ENCODE measurements at regions not wholly inside any gene's neighbourhood (a gene's known extent, or its start where the extent isn't known, plus 50 kb on each side); places are given as distances from the start of the nearest gene placed in this dataset.

- H3K4me3 ChIP-seq (ENCODE audit: control insufficient read depth in 1 of 7, extremely low read depth in 1 of 7, insufficient read depth in 4 of 7, low read depth in 2 of 7, low read length in 6 of 7): no peak overlapping the region
- H3K27ac ChIP-seq (ENCODE audit: insufficient read depth in 1 of 2, low read depth in 1 of 2, low read length in 2 of 2, poor library complexity in 1 of 2, severe bottlenecking in 2 of 2): no peak overlapping the region
- no peak for DNase-seq
- 93% methylated on average over 33 of the region's 41 CpGs for WGBS (ENCODE audit: insufficient coverage)
- peaks cover 0 to 9% (median 7%) of the 10 kb centered on the region in 4 experiments for H3K4me1 ChIP-seq (ENCODE audit: control extremely low read depth in 1 of 4, control insufficient read depth in 4 of 4, insufficient read depth in 4 of 4, low read length in 3 of 4)
- CTCF ChIA-PET: no interaction called here
- POLR2A ChIA-PET: no interaction called here
- H3K9me3 ChIP-seq (ENCODE audit: control extremely low read depth in 1 of 5, control insufficient read depth in 4 of 5, insufficient read depth in 2 of 5, low read depth in 1 of 5, low read length in 4 of 5): no peaks in the 10 kb centered on the region
- H3K27me3 ChIP-seq (replicated peaks in 2 of 5; ENCODE audit: control insufficient read depth in 4 of 5, insufficient read depth in 5 of 5, low read length in 4 of 5): peaks cover 8 to 47% (median 10%) of the 10 kb centered on the region in 5 experiments
- no peaks in the 10 kb centered on the region for H3K36me3 ChIP-seq (ENCODE audit: control insufficient read depth in 4 of 4, insufficient read depth in 4 of 4, low read length in 3 of 4)
These were observed 206.3 kb upstream of the FOXF1 start for GRCh38 chr16:86303787-86304678.

GRCh38 chr16:86304868-86305267, 205.5 kb upstream of the FOXF1 start:
- Histone ChIP-seq H3K36me3 (ENCODE audit: control insufficient read depth in 4 of 4, insufficient read depth in 4 of 4, low read length in 3 of 4) (no peaks in the 10 kb centered on the region), H3K27me3 (replicated peaks in 2 of 5; ENCODE audit: control insufficient read depth in 4 of 5, insufficient read depth in 5 of 5, low read length in 4 of 5) (peaks cover 6 to 44% (median 9%) of the 10 kb centered on the region in 5 experiments), H3K4me1 (ENCODE audit: control extremely low read depth in 1 of 4, control insufficient read depth in 4 of 4, insufficient read depth in 4 of 4, low read length in 3 of 4) (peaks cover 0 to 9% (median 7%) of the 10 kb centered on the region in 4 experiments), H3K4me3 (ENCODE audit: control insufficient read depth in 1 of 7, extremely low read depth in 1 of 7, insufficient read depth in 4 of 7, low read depth in 2 of 7, low read length in 6 of 7) (no peak overlapping the region), H3K27ac (ENCODE audit: insufficient read depth in 1 of 2, low read depth in 1 of 2, low read length in 2 of 2, poor library complexity in 1 of 2, severe bottlenecking in 2 of 2) (no peak overlapping the region), H3K9me3 (ENCODE audit: control extremely low read depth in 1 of 5, control insufficient read depth in 4 of 5, insufficient read depth in 2 of 5, low read depth in 1 of 5, low read length in 4 of 5) (no peaks in the 10 kb centered on the region)
- 88% methylated on average over 1 of the region's 2 CpGs for WGBS (ENCODE audit: insufficient coverage)
- no peak for DNase-seq
- ChIA-PET CTCF (no interaction called here), POLR2A (no interaction called here)

GRCh38 chr16:86305440-86305839, 204.9 kb upstream of the FOXF1 start:
- Histone ChIP-seq H3K36me3 (ENCODE audit: control insufficient read depth in 4 of 4, insufficient read depth in 4 of 4, low read length in 3 of 4) (no peaks in the 10 kb centered on the region), H3K4me1 (ENCODE audit: control extremely low read depth in 1 of 4, control insufficient read depth in 4 of 4, insufficient read depth in 4 of 4, low read length in 3 of 4) (peaks cover 0 to 9% (median 7%) of the 10 kb centered on the region in 4 experiments), H3K27me3 (replicated peaks in 2 of 5; ENCODE audit: control insufficient read depth in 4 of 5, insufficient read depth in 5 of 5, low read length in 4 of 5) (peaks cover 2 to 40% (median 7%) of the 10 kb centered on the region in 5 experiments), H3K9me3 (ENCODE audit: control extremely low read depth in 1 of 5, control insufficient read depth in 4 of 5, insufficient read depth in 2 of 5, low read depth in 1 of 5, low read length in 4 of 5) (no peaks in the 10 kb centered on the region), H3K4me3 (ENCODE audit: control insufficient read depth in 1 of 7, extremely low read depth in 1 of 7, insufficient read depth in 4 of 7, low read depth in 2 of 7, low read length in 6 of 7) (no peak overlapping the region), H3K27ac (ENCODE audit: insufficient read depth in 1 of 2, low read depth in 1 of 2, low read length in 2 of 2, poor library complexity in 1 of 2, severe bottlenecking in 2 of 2) (no peak overlapping the region)
- WGBS (ENCODE audit: insufficient coverage): 92% methylated on average over 4 of the region's 5 CpGs
- DNase-seq: no peak
- POLR2A ChIA-PET: no interaction called here
- CTCF ChIA-PET: no interaction called here

- no peak overlapping the region for H3K27ac ChIP-seq (ENCODE audit: insufficient read depth in 1 of 2, low read depth in 1 of 2, low read length in 2 of 2, poor library complexity in 1 of 2, severe bottlenecking in 2 of 2)
- ChIA-PET POLR2A (no interaction called here), CTCF (no interaction called here)
- DNase-seq: no peak
- no peaks in the 10 kb centered on the region for H3K36me3 ChIP-seq (ENCODE audit: control insufficient read depth in 4 of 4, insufficient read depth in 4 of 4, low read length in 3 of 4)
- no peak overlapping the region for H3K4me3 ChIP-seq (ENCODE audit: control insufficient read depth in 1 of 7, extremely low read depth in 1 of 7, insufficient read depth in 4 of 7, low read depth in 2 of 7, low read length in 6 of 7)
- H3K9me3 ChIP-seq (ENCODE audit: control extremely low read depth in 1 of 5, control insufficient read depth in 4 of 5, insufficient read depth in 2 of 5, low read depth in 1 of 5, low read length in 4 of 5): no peaks in the 10 kb centered on the region
- peaks cover 2 to 37% (median 7%) of the 10 kb centered on the region in 5 experiments for H3K27me3 ChIP-seq (replicated peaks in 2 of 5; ENCODE audit: control insufficient read depth in 4 of 5, insufficient read depth in 5 of 5, low read length in 4 of 5)
- peaks cover 0 to 3% (median 2%) of the 10 kb centered on the region in 4 experiments for H3K4me1 ChIP-seq (ENCODE audit: control extremely low read depth in 1 of 4, control insufficient read depth in 4 of 4, insufficient read depth in 4 of 4, low read length in 3 of 4)
- WGBS (ENCODE audit: insufficient coverage): 92% methylated on average over 6 of the region's 7 CpGs
These were observed 204.2 kb upstream of the FOXF1 start for GRCh38 chr16:86306011-86306644.

- POLR2A ChIA-PET: no interaction called here
- no peak for DNase-seq
- WGBS (ENCODE audit: insufficient coverage): 92% methylated on average over 8 of the region's 9 CpGs
These were observed 203.4 kb upstream of the FOXF1 start for GRCh38 chr16:86306811-86307513.

GRCh38 chr16:86307514-86307903, 202.8 kb upstream of the FOXF1 start:
- Histone ChIP-seq H3K4me3 (ENCODE audit: control insufficient read depth in 1 of 7, extremely low read depth in 1 of 7, insufficient read depth in 4 of 7, low read depth in 2 of 7, low read length in 6 of 7) (no peak overlapping the region), H3K9me3 (ENCODE audit: control extremely low read depth in 1 of 5, control insufficient read depth in 4 of 5, insufficient read depth in 2 of 5, low read depth in 1 of 5, low read length in 4 of 5) (no peaks in the 10 kb centered on the region), H3K4me1 (ENCODE audit: control extremely low read depth in 1 of 4, control insufficient read depth in 4 of 4, insufficient read depth in 4 of 4, low read length in 3 of 4) (no peaks in the 10 kb centered on the region), H3K27ac (ENCODE audit: insufficient read depth in 1 of 2, low read depth in 1 of 2, low read length in 2 of 2, poor library complexity in 1 of 2, severe bottlenecking in 2 of 2) (no peak overlapping the region), H3K36me3 (ENCODE audit: control insufficient read depth in 4 of 4, insufficient read depth in 4 of 4, low read length in 3 of 4) (no peaks in the 10 kb centered on the region), H3K27me3 (replicated peaks in 2 of 5; ENCODE audit: control insufficient read depth in 4 of 5, insufficient read depth in 5 of 5, low read length in 4 of 5) (peaks cover 2 to 38% (median 7%) of the 10 kb centered on the region in 5 experiments)
- 95% methylated on average over 4 of the region's 6 CpGs for WGBS (ENCODE audit: insufficient coverage)
- no peak for DNase-seq
- ChIA-PET POLR2A (no interaction called here), CTCF (no interaction called here)

More at GRCh38 chr16:86306811-86307513, 203.4 kb upstream of the FOXF1 start:
- Histone ChIP-seq H3K36me3 (ENCODE audit: control insufficient read depth in 4 of 4, insufficient read depth in 4 of 4, low read length in 3 of 4) (no peaks in the 10 kb centered on the region), H3K27me3 (replicated peaks in 2 of 5; ENCODE audit: control insufficient read depth in 4 of 5, insufficient read depth in 5 of 5, low read length in 4 of 5) (peaks cover 2 to 38% (median 7%) of the 10 kb centered on the region in 5 experiments), H3K4me3 (ENCODE audit: control insufficient read depth in 1 of 7, extremely low read depth in 1 of 7, insufficient read depth in 4 of 7, low read depth in 2 of 7, low read length in 6 of 7) (no peak overlapping the region), H3K4me1 (ENCODE audit: control extremely low read depth in 1 of 4, control insufficient read depth in 4 of 4, insufficient read depth in 4 of 4, low read length in 3 of 4) (no peaks in the 10 kb centered on the region), H3K9me3 (ENCODE audit: control extremely low read depth in 1 of 5, control insufficient read depth in 4 of 5, insufficient read depth in 2 of 5, low read depth in 1 of 5, low read length in 4 of 5) (no peaks in the 10 kb centered on the region), H3K27ac (ENCODE audit: insufficient read depth in 1 of 2, low read depth in 1 of 2, low read length in 2 of 2, poor library complexity in 1 of 2, severe bottlenecking in 2 of 2) (no peak overlapping the region)
- CTCF ChIA-PET: no interaction called here

- no peaks in the 10 kb centered on the region for H3K4me1 ChIP-seq (ENCODE audit: control extremely low read depth in 1 of 4, control insufficient read depth in 4 of 4, insufficient read depth in 4 of 4, low read length in 3 of 4)
- no peaks in the 10 kb centered on the region for H3K9me3 ChIP-seq (ENCODE audit: control extremely low read depth in 1 of 5, control insufficient read depth in 4 of 5, insufficient read depth in 2 of 5, low read depth in 1 of 5, low read length in 4 of 5)
- peaks cover 2 to 42% (median 7%) of the 10 kb centered on the region in 5 experiments for H3K27me3 ChIP-seq (replicated peaks in 2 of 5; ENCODE audit: control insufficient read depth in 4 of 5, insufficient read depth in 5 of 5, low read length in 4 of 5)
- 96% methylated on average over 8 of the region's 10 CpGs for WGBS (ENCODE audit: insufficient coverage)
- ChIA-PET POLR2A (no interaction called here), CTCF (no interaction called here)
- H3K27ac ChIP-seq (ENCODE audit: insufficient read depth in 1 of 2, low read depth in 1 of 2, low read length in 2 of 2, poor library complexity in 1 of 2, severe bottlenecking in 2 of 2): no peak overlapping the region
- H3K4me3 ChIP-seq (ENCODE audit: control insufficient read depth in 1 of 7, extremely low read depth in 1 of 7, insufficient read depth in 4 of 7, low read depth in 2 of 7, low read length in 6 of 7): no peak overlapping the region
- H3K36me3 ChIP-seq (ENCODE audit: control insufficient read depth in 4 of 4, insufficient read depth in 4 of 4, low read length in 3 of 4): no peaks in the 10 kb centered on the region
- no peak for DNase-seq
These were observed 201.8 kb upstream of the FOXF1 start for GRCh38 chr16:86308514-86308913.
